ENCODE measurements at regions not wholly inside any gene's neighbourhood (a gene's known extent, or its start where the extent isn't known, plus 50 kb on each side); places are given as distances from the start of the nearest gene placed in this dataset.

DNA sequence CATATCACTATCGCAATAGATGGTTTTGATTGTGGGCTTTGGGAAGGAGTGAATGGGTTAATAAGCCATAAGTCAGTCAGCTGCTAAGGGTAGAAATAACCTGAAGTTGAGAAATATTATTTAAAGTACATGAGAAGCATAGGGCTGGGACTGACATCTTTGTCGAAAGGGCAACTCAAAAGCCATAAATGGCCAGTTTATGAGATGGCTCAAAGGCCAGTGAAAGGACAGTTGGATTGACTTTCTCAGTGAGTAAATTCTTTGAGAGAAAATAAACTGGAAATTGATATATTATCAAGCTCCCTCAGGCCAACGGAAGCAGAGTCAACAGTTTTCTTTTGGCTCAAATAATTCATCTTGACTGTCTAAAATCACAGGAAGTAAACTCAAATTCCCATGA is 419.8 kb downstream of the NSUN3 start:
- TF ChIP-seq EP300 (IDR thresholded peaks at IDR 0.05; ENCODE audit: low read depth): no peak
- TF ChIP-seq, protein P1, sequence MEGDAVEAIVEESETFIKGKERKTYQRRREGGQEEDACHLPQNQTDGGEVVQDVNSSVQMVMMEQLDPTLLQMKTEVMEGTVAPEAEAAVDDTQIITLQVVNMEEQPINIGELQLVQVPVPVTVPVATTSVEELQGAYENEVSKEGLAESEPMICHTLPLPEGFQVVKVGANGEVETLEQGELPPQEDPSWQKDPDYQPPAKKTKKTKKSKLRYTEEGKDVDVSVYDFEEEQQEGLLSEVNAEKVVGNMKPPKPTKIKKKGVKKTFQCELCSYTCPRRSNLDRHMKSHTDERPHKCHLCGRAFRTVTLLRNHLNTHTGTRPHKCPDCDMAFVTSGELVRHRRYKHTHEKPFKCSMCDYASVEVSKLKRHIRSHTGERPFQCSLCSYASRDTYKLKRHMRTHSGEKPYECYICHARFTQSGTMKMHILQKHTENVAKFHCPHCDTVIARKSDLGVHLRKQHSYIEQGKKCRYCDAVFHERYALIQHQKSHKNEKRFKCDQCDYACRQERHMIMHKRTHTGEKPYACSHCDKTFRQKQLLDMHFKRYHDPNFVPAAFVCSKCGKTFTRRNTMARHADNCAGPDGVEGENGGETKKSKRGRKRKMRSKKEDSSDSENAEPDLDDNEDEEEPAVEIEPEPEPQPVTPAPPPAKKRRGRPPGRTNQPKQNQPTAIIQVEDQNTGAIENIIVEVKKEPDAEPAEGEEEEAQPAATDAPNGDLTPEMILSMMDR (IDR thresholded peaks at IDR 0.05): no peak
- no peak for TF ChIP-seq POLR2A (IDR thresholded peaks at IDR 0.05)
- TF ChIP-seq POLR2AphosphoS5 (IDR thresholded peaks at IDR 0.05): no peak

Measured in transverse colon (tissue), 4 donors.